PC-3 (cell line): ENCODE measurements at regions not wholly inside any gene's neighbourhood (a gene's known extent, or its start where the extent isn't known, plus 50 kb on each side); places are given as distances from the start of the nearest gene placed in this dataset.

Experiments used
- EZH2 ChIP-seq: fragments of 300-600 bp; sonication (generic); IDR thresholded peaks from one replicate; pipeline ENCODE4 v1.6.1; 2017; ENCODE audit warnings: antibody characterized with exemption, mild to moderate bottlenecking, low read length; ENCODE audit not compliant: unreplicated experiment
- EZH2phosphoT487 ChIP-seq: fragments of 300-600 bp; sonication (generic); IDR thresholded peaks from 2 replicates; pipeline ENCODE4 v1.6.1; 2018; ENCODE audit warnings: mild to moderate bottlenecking, antibody characterized with exemption, low read length, borderline replicate concordance
- TF ChIP-seq, protein P1 (sequence below): fragments of 300-600 bp; sonication (generic); conservative IDR thresholded peaks from 2 replicates; pipeline ENCODE4 v1.5.1; 2017; ENCODE audit warnings: antibody characterized with exemption, low read depth, mild to moderate bottlenecking, low read length

DNA sequence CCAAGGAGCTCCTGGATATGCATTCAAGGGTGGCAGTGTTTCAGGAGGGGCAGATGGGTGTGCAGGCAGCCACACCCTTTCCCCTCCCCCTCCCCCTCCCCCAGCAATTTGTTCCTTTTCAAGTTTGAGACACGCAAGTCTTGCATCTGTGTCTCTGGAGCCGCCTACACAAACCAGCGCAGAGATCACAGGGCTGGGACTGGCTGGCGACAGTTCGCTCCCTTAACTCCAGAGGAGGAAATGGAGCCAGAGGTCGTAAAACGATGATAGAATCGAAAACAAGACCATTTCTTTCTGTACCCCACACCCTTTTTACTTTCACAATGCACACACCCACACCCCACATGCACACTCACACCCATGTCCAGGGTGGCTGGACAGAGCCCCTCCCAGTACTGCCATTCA, 163.1 kb downstream of the LY86 start:
- TF ChIP-seq, protein P1, sequence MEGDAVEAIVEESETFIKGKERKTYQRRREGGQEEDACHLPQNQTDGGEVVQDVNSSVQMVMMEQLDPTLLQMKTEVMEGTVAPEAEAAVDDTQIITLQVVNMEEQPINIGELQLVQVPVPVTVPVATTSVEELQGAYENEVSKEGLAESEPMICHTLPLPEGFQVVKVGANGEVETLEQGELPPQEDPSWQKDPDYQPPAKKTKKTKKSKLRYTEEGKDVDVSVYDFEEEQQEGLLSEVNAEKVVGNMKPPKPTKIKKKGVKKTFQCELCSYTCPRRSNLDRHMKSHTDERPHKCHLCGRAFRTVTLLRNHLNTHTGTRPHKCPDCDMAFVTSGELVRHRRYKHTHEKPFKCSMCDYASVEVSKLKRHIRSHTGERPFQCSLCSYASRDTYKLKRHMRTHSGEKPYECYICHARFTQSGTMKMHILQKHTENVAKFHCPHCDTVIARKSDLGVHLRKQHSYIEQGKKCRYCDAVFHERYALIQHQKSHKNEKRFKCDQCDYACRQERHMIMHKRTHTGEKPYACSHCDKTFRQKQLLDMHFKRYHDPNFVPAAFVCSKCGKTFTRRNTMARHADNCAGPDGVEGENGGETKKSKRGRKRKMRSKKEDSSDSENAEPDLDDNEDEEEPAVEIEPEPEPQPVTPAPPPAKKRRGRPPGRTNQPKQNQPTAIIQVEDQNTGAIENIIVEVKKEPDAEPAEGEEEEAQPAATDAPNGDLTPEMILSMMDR = no peak
- TF ChIP-seq EZH2 (no peak), EZH2phosphoT487 (no peak)
